ENCODE measurements at regions not wholly inside any gene's neighbourhood (a gene's known extent, or its start where the extent isn't known, plus 50 kb on each side); places are given as distances from the start of the nearest gene placed in this dataset.

- TF ChIP-seq EZH2 (IDR thresholded peaks at IDR 0.05) (no peak), CTCF (IDR thresholded peaks at IDR 0.05 in 2 of 3, conservative IDR thresholded peaks at IDR 0.05 in 1 of 3; ENCODE audit: borderline replicate concordance in 1 of 3, insufficient read depth in 1 of 3, low read depth in 2 of 3, low read length in 2 of 3) (no peak), EZH2phosphoT487 (IDR thresholded peaks at IDR 0.05; ENCODE audit: borderline replicate concordance) (no peak), ZNF274 (IDR thresholded peaks at IDR 0.05; ENCODE audit: low read depth, low read length) (no peak), EGR1 (IDR thresholded peaks at IDR 0.05; ENCODE audit: low read depth) (no peak), SP1 (IDR thresholded peaks at IDR 0.05; ENCODE audit: low read depth) (no peak), YY1 (IDR thresholded peaks at IDR 0.05; ENCODE audit: extremely low read depth, insufficient replicate concordance, low read depth, low read length) (no peak), POLR2AphosphoS5 (IDR thresholded peaks at IDR 0.05; ENCODE audit: low read depth, low read length) (no peak), ATF3 (IDR thresholded peaks at IDR 0.05) (no peak), SIN3A (IDR thresholded peaks at IDR 0.05; ENCODE audit: low read depth) (no peak)
Measured at GRCh38 chr2:121010998-121011397, 274.0 kb downstream of the TFCP2L1 start.
